T-cell (primary cell): ENCODE measurements at regions not wholly inside any gene's neighbourhood (a gene's known extent, or its start where the extent isn't known, plus 50 kb on each side); places are given as distances from the start of the nearest gene placed in this dataset.

Experiments
- ATAC-seq, 4 experiments: fragments of 200-7000 bp in 3 of 4; fragments of 150-1000 bp in 1 of 4; cut with Tn5 transposase; replicated peaks in 1 of 4; 1 replicate in 3 of 4; 2 replicates in 1 of 4; pipeline ENCODE4 v1.10.0; 2021; ENCODE audit warnings: moderate library complexity in 3 of 4, mild to moderate bottlenecking in 2 of 4, moderate number of reproducible peaks in 1 of 4
- CTCF ChIA-PET, 2 donors: fragments of 300-600 bp; sonication (Branson Sonifier 250); formaldehyde crosslinking; loops; one replicate each; lab custom pipeline; 2022; ENCODE audit warnings: antibody characterized with exemption in 2 of 2; lab: Charles Lee
- POLR2A ChIA-PET, 2 donors: fragments of 300-600 bp; sonication (Branson Sonifier 250); formaldehyde crosslinking; loops; one replicate each; lab custom pipeline; 2022; ENCODE audit warnings: antibody characterized with exemption in 2 of 2; lab: Charles Lee
- DNase-seq, 35 experiments: peaks; one replicate each; pipeline versions ENCODE4 v3.0.0 to v3.0.0-alpha.2; 2013 to 2023
- H3K27ac ChIP-seq: one replicate; pipeline ENCODE4 v1.5.1; 2013; ENCODE audit warnings: low read length
- H3K27me3 ChIP-seq, 2 experiments: replicated peaks in 1 of 2; 1 replicate in 1 of 2; 2 replicates in 1 of 2; pipeline versions ENCODE4 v1.6.1 to v1.7.0; 2013; ENCODE audit warnings: low read length in 1 of 2, mixed read lengths in 1 of 2; ENCODE audit not compliant: control insufficient read depth in 2 of 2, insufficient read depth in 2 of 2; ENCODE audit errors: extremely low read depth in 1 of 2
- H3K36me3 ChIP-seq, 2 donors: 1 replicate in 1 of 2; 2 replicates in 1 of 2; pipeline versions ENCODE4 v1.6.1 to v1.7.0; 2013; ENCODE audit warnings: low read length in 1 of 2; ENCODE audit not compliant: control insufficient read depth in 2 of 2, insufficient read depth in 1 of 2; ENCODE audit errors: extremely low read depth in 1 of 2
- H3K4me1 ChIP-seq, 2 experiments: 1 replicate in 1 of 2; 2 replicates in 1 of 2; pipeline versions ENCODE4 v1.6.1 to v1.7.0; 2013; ENCODE audit warnings: low read length in 2 of 2, mixed read lengths in 1 of 2; ENCODE audit not compliant: insufficient read depth in 2 of 2, control insufficient read depth in 1 of 2; ENCODE audit errors: extremely low read depth in 1 of 2
- H3K4me3 ChIP-seq, 2 donors: 1 replicate in 1 of 2; 2 replicates in 1 of 2; pipeline versions ENCODE4 v1.5.1 to v1.7.0; 2013; ENCODE audit warnings: mild to moderate bottlenecking in 2 of 2, low read length in 1 of 2, moderate library complexity in 1 of 2; ENCODE audit not compliant: control insufficient read depth in 1 of 2; ENCODE audit errors: extremely low read depth in 1 of 2
- H3K9me3 ChIP-seq: 2 replicates; pipeline ENCODE4 v1.7.0; 2013
- H3K27ac Mint-ChIP-seq, 2 donors: one replicate each; pipeline ENCODE4 v1.8.0; 2020 to 2021; ENCODE audit warnings: mild to moderate bottlenecking in 2 of 2, mixed read lengths in 2 of 2
- H3K27me3 Mint-ChIP-seq, 2 donors: one replicate each; pipeline ENCODE4 v1.8.0; 2021 to 2022; ENCODE audit warnings: mixed read lengths in 2 of 2
- H3K36me3 Mint-ChIP-seq: one replicate; pipeline ENCODE4 v1.8.0; 2021; ENCODE audit warnings: mixed read lengths
- H3K4me1 Mint-ChIP-seq, 3 donors: one replicate each; pipeline ENCODE4 v1.8.0; 2020 to 2022; ENCODE audit warnings: mixed read lengths in 3 of 3, mild to moderate bottlenecking in 1 of 3
- H3K4me3 Mint-ChIP-seq, 3 donors: one replicate each; pipeline ENCODE4 v1.8.0; 2020 to 2022; ENCODE audit warnings: mild to moderate bottlenecking in 3 of 3, mixed read lengths in 3 of 3, moderate library complexity in 3 of 3
- H3K9me3 Mint-ChIP-seq, 3 donors: one replicate each; pipeline ENCODE4 v1.8.0; 2020 to 2022; ENCODE audit warnings: mixed read lengths in 3 of 3
- WGBS: methylation state at CpG from one replicate; pipeline ENCODE4 v1.1.5; 2013; ENCODE audit warnings: missing lambda C conversion rate; ENCODE audit not compliant: insufficient coverage; 5-methylcytosine and 5-hydroxymethylcytosine counted together

DNA sequence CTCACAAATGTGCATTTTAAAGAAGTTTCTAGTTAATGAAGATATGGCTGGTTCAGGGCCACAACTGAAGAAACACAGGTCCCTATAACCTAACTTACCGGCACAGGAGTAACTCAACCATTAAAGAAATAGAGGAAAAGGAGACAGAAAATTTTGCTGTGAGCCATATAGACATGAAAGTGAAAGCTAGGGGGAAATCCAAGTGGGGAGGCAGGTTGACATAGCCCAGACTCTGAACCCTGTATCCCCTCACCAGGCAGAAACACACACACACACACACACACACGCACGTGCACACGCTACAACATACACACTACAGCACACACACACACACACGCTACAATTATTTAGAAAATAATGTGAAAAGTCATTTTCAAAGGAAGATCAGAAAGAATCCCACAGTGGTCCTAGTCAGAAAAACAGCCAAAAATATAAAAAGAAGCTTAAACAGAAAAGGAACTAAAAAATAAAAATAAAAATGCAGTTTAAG is 856.4 kb upstream of the CDH6 start:
- no peaks in the 10 kb centered on the region for H3K4me1 Mint-ChIP-seq
- DNase-seq, result no peak
- no CpG with 5 or more reads among the region's 5 CpGs for WGBS

DNA sequence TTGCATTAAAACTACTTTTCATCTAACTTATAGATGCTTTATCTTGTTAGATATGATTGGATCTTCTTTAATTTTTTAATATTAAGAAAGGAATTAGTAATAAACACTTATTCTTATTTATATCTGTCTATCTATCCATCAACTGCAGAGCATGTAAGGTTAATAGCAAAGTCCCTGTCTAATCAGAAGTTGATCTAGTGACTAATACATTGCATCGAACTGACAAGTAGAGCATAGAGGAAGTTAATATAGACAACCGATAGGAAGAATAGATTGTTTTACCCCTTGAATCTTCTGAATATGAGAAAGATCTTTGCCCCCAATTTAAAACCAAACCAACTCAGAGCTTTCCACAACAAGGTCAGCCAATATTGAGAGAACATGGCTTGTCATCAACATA is 862.0 kb upstream of the CDH6 start:
- Mint-ChIP-seq H3K4me3 (no peak overlapping the region), H3K27me3 (no peaks in the 10 kb centered on the region), H3K27ac (no peak overlapping the region), H3K36me3 (no peaks in the 10 kb centered on the region), H3K9me3 (peaks cover 13 to 24% (median 18%) of the 10 kb centered on the region in 3 donors), H3K4me1 (no peaks in the 10 kb centered on the region)
- Histone ChIP-seq H3K9me3 (no peaks in the 10 kb centered on the region), H3K27ac (no peak overlapping the region), H3K27me3 (no peaks in the 10 kb centered on the region), H3K4me1 (no peaks in the 10 kb centered on the region), H3K4me3 (no peak overlapping the region), H3K36me3 (no peaks in the 10 kb centered on the region)
- ChIA-PET CTCF (no interaction called here), POLR2A (no interaction called here)
- no peak for ATAC-seq
- no CpG with 5 or more reads among the region's 2 CpGs for WGBS
- DNase-seq, result no peak

More for the DNA sequence above, 856.4 kb upstream of the CDH6 start:
- Mint-ChIP-seq H3K27ac (no peak overlapping the region), H3K36me3 (no peaks in the 10 kb centered on the region), H3K27me3 (no peaks in the 10 kb centered on the region), H3K9me3 (peaks cover 7 to 17% (median 14%) of the 10 kb centered on the region in 3 donors), H3K4me3 (no peak overlapping the region)
- Histone ChIP-seq H3K36me3 (no peaks in the 10 kb centered on the region), H3K4me1 (no peaks in the 10 kb centered on the region), H3K4me3 (no peak overlapping the region), H3K27ac (no peak overlapping the region), H3K9me3 (no peaks in the 10 kb centered on the region), H3K27me3 (no peaks in the 10 kb centered on the region)
- ATAC-seq, result no peak
- POLR2A ChIA-PET, result no interaction called here
- CTCF ChIA-PET, result no interaction called here

DNA sequence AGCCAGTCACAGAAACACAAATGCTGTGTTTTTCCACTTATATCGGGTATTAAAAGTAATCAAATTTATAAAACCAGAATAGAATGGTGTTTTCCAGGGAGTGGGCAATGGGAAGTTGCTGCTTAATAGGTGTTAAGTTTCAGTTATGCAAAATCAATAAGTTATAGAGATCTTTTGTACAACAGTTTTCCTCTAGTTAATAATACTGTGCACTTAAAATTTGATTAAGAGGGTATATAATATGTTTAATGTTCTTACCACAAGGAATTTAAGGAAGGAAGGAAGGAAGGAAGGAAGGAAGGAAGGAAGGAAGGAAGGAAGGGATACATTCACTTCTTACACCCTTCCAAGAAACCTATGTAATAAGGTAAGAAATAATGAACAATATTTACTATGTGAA is 867.7 kb upstream of the CDH6 start:
- H3K36me3 Mint-ChIP-seq, result no peaks in the 10 kb centered on the region
- no peak for ATAC-seq

DNA sequence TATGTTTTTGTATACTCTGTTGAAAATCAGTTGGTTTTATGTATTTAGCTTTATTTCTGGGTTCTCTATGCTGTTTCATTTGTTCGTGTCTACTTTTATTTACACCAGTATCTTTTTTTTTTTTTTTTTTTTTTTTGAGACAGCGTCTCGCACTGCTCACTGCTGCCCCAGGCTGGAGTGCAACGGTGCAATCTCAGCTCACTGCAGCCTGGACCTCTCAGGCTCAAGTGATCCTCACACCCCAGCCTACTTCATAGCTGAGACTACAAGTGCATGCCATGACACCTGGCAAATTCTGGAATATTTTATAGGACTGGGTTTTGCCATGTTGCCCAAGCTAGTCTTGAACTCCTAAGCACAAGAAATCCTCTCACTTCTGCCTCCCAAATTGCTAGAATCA is 869.4 kb upstream of the CDH6 start:
- DNase-seq (no peak), ATAC-seq (no peak)
- ChIA-PET POLR2A (no interaction called here), CTCF (no interaction called here)
- no peaks in the 10 kb centered on the region for H3K36me3 Mint-ChIP-seq
- Histone ChIP-seq H3K4me1 (no peaks in the 10 kb centered on the region), H3K4me3 (no peak overlapping the region), H3K9me3 (no peaks in the 10 kb centered on the region), H3K27ac (no peak overlapping the region), H3K27me3 (no peaks in the 10 kb centered on the region), H3K36me3 (no peaks in the 10 kb centered on the region)
- H3K4me3 Mint-ChIP-seq, result no peak overlapping the region
- H3K4me1 Mint-ChIP-seq, result no peaks in the 10 kb centered on the region
- no peaks in the 10 kb centered on the region for H3K27me3 Mint-ChIP-seq
- H3K27ac Mint-ChIP-seq, result no peak overlapping the region
- H3K9me3 Mint-ChIP-seq, result peaks cover 0 to 10% (median 7%) of the 10 kb centered on the region in 3 donors
- no CpG with 5 or more reads among the region's 4 CpGs for WGBS

More for the DNA sequence above, 867.7 kb upstream of the CDH6 start:
- no CpG with 5 or more reads among the region's 1 CpG for WGBS
- Mint-ChIP-seq H3K9me3 (peaks cover 6 to 10% (median 8%) of the 10 kb centered on the region in 3 donors), H3K27ac (no peak overlapping the region), H3K4me3 (no peak overlapping the region), H3K27me3 (no peaks in the 10 kb centered on the region), H3K4me1 (no peaks in the 10 kb centered on the region)
- Histone ChIP-seq H3K4me1 (no peaks in the 10 kb centered on the region), H3K36me3 (no peaks in the 10 kb centered on the region), H3K9me3 (no peaks in the 10 kb centered on the region), H3K27ac (no peak overlapping the region), H3K4me3 (no peak overlapping the region), H3K27me3 (no peaks in the 10 kb centered on the region)
- ChIA-PET CTCF (no interaction called here), POLR2A (no interaction called here)
- DNase-seq, result no peak

DNA sequence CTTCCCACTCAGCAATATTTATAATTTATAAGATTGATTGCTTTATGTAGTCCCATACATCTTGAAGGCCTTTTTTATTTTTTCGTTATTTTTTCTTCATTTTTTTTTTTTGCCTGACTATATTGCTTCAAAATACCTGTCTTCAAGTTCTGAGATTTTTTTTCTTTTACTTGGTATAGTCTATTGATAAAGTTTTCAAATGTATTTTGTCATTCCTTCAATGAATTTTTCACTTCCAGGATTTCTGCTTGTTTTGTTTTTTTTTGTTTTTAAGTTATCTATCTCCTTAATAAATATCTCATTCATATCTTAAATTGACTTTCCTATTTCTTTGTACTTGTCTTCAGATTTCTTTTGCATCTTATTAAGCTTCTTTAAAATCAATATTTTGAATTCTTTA is 905.6 kb upstream of the CDH6 start:
- peaks cover 4 to 40% (median 18%) of the 10 kb centered on the region in 3 donors for H3K9me3 Mint-ChIP-seq

DNA sequence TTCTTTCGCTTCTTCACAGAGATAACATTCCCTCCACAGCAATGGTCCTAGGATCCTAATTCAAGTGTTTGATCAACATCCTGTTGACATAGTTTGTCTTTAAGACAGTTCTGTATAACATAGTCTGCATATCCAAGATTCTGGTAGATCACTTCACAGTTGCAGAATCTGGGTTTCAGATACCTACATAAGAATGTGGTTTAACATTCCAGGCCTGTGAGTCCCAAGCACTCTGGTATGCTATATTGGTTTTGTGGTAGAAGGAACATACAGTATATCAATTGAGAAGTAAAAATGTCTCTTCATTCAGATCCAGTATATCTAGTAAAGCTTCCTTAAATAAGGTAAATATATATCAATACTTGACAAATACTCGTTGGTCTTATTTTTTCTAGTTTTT is 914.2 kb upstream of the CDH6 start:
- DNase-seq (no peak), ATAC-seq (no peak)
- no peaks in the 10 kb centered on the region for H3K36me3 ChIP-seq
- no peaks in the 10 kb centered on the region for H3K4me1 ChIP-seq
- no peaks in the 10 kb centered on the region for H3K27me3 ChIP-seq
- ChIA-PET CTCF (no interaction called here), POLR2A (no interaction called here)
- Mint-ChIP-seq H3K36me3 (no peaks in the 10 kb centered on the region), H3K27me3 (no peaks in the 10 kb centered on the region), H3K4me3 (no peak overlapping the region), H3K4me1 (no peaks in the 10 kb centered on the region), H3K9me3 (peaks cover 10 to 28% (median 12%) of the 10 kb centered on the region in 3 donors), H3K27ac (no peak overlapping the region)
- no peak overlapping the region for H3K4me3 ChIP-seq
- no peak overlapping the region for H3K27ac ChIP-seq
- no peaks in the 10 kb centered on the region for H3K9me3 ChIP-seq
- no CpG with 5 or more reads among the region's 2 CpGs for WGBS

More for the DNA sequence above, 905.6 kb upstream of the CDH6 start:
- ChIA-PET CTCF (no interaction called here), POLR2A (no interaction called here)
- H3K27ac ChIP-seq, result no peak overlapping the region
- Mint-ChIP-seq H3K4me3 (no peak overlapping the region), H3K4me1 (no peaks in the 10 kb centered on the region), H3K36me3 (no peaks in the 10 kb centered on the region), H3K27ac (no peak overlapping the region), H3K27me3 (no peaks in the 10 kb centered on the region)
- no peaks in the 10 kb centered on the region for H3K9me3 ChIP-seq
- H3K4me1 ChIP-seq, result no peaks in the 10 kb centered on the region
- ATAC-seq, result no peak
- no CpG with 5 or more reads among the region's 1 CpG for WGBS
- H3K4me3 ChIP-seq, result no peak overlapping the region
- H3K27me3 ChIP-seq, result no peaks in the 10 kb centered on the region
- no peaks in the 10 kb centered on the region for H3K36me3 ChIP-seq
- no peak for DNase-seq

DNA sequence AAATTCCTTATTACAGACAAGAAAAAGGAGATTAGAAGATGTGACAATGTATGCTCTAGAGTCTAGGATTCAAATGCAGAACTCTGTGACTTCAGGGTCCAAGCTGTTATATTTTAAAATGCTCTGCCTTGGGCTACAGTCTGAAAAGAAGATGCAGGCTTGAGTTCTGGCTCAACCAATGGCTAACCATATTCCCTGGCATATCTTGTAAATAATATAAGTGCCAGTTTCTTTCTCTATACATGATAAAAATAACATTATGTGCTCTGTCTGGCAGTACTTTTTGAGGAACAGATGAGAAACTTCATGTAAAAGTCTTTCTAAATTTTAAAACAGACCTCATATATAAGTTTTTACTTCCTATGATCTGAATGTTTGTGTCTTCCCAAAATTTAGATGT is 926.5 kb upstream of the CDH6 start:
- no peaks in the 10 kb centered on the region for H3K27me3 ChIP-seq
- no peak overlapping the region for H3K4me3 Mint-ChIP-seq
- H3K4me1 Mint-ChIP-seq, result no peaks in the 10 kb centered on the region
- no peaks in the 10 kb centered on the region for H3K27me3 Mint-ChIP-seq
- H3K9me3 ChIP-seq, result no peaks in the 10 kb centered on the region
- no peak overlapping the region for H3K4me3 ChIP-seq
- peaks cover 13 to 20% (median 14%) of the 10 kb centered on the region in 3 donors for H3K9me3 Mint-ChIP-seq
- ChIA-PET CTCF (no interaction called here), POLR2A (no interaction called here)
- H3K36me3 ChIP-seq, result no peaks in the 10 kb centered on the region
- no peak overlapping the region for H3K27ac ChIP-seq
- ATAC-seq (no peak), DNase-seq (no peak)
- H3K4me1 ChIP-seq, result no peaks in the 10 kb centered on the region
- H3K27ac Mint-ChIP-seq, result no peak overlapping the region
- no peaks in the 10 kb centered on the region for H3K36me3 Mint-ChIP-seq
